Breast epithelium (tissue), 4 donors: ENCODE measurements at regions not wholly inside any gene's neighbourhood (a gene's known extent, or its start where the extent isn't known, plus 50 kb on each side); places are given as distances from the start of the nearest gene placed in this dataset.

Source experiments
- DNase-seq, 2 donors: peaks; one replicate each; pipeline ENCODE4 v3.0.0-alpha.2; 2019; ENCODE audit warnings: low spot score in 2 of 2
- H3K27ac ChIP-seq, 2 donors: fragments of 200-600 bp; sonication (generic) in 1 of 2; one replicate each; pipeline ENCODE4 v1.5.1; 2016 to 2019; ENCODE audit warnings: mild to moderate bottlenecking in 1 of 2
- H3K27me3 ChIP-seq, 2 donors: fragments of 200-600 bp; sonication (generic) in 1 of 2; one replicate each; pipeline versions ENCODE4 v1.5.1 to v1.6.0; 2017 to 2019; ENCODE audit warnings: control low read depth in 1 of 2, mild to moderate bottlenecking in 1 of 2
- H3K36me3 ChIP-seq: fragments of 200-600 bp; one replicate; pipeline ENCODE4 v1.5.1; 2019
- H3K4me1 ChIP-seq, 2 donors: fragments of 200-600 bp; sonication (generic); one replicate each; pipeline ENCODE4 v1.5.1; 2016 to 2019; ENCODE audit warnings: control low read depth in 1 of 2
- H3K4me3 ChIP-seq, 3 donors: fragments of 200-600 bp; sonication (generic); 1 replicate in 2 of 3; 2 replicates in 1 of 3; pipeline ENCODE4 v1.5.1; 2016 to 2019; ENCODE audit warnings: mild to moderate bottlenecking in 3 of 3, moderate library complexity in 2 of 3
- H3K9me3 ChIP-seq, 2 donors: fragments of 200-600 bp; sonication (generic) in 1 of 2; one replicate each; pipeline ENCODE4 v1.5.1; 2016 to 2019; ENCODE audit warnings: control low read depth in 1 of 2
- POLR2A ChIP-seq: fragments of 450-650 bp; IDR thresholded peaks from one replicate; pipeline ENCODE4 v1.6.1; 2016; ENCODE audit warnings: antibody characterized with exemption, mild to moderate bottlenecking, moderate library complexity
- POLR2AphosphoS5 ChIP-seq, 3 donors: sonication (generic); formaldehyde crosslinking; IDR thresholded peaks; one replicate each; pipeline ENCODE4 v1.6.1; 2017; ENCODE audit warnings: antibody characterized with exemption in 3 of 3
- intact Hi-C: fragments of 100-400 bp; cut with DNase I; formaldehyde crosslinking; loops from one replicate; pipeline ENCODE4 v1.15.1; 2023; ENCODE audit warnings: low total_unique reads
- TF ChIP-seq, protein P1 (sequence below), 3 donors: fragments of 450-650 bp; IDR thresholded peaks; one replicate each; pipeline ENCODE4 v1.5.1; 2016 to 2017; ENCODE audit warnings: antibody characterized with exemption in 3 of 3, mild to moderate bottlenecking in 3 of 3, moderate library complexity in 3 of 3

GRCh38 chr2:118569876-118570535, 277.4 kb downstream of the EN1 start:
- Histone ChIP-seq H3K4me3 (no peak overlapping the region), H3K4me1 (no peaks in the 10 kb centered on the region), H3K27ac (no peak overlapping the region), H3K9me3 (no peaks in the 10 kb centered on the region), H3K36me3 (no peaks in the 10 kb centered on the region), H3K27me3 (no peaks in the 10 kb centered on the region)
- TF ChIP-seq, protein P1, sequence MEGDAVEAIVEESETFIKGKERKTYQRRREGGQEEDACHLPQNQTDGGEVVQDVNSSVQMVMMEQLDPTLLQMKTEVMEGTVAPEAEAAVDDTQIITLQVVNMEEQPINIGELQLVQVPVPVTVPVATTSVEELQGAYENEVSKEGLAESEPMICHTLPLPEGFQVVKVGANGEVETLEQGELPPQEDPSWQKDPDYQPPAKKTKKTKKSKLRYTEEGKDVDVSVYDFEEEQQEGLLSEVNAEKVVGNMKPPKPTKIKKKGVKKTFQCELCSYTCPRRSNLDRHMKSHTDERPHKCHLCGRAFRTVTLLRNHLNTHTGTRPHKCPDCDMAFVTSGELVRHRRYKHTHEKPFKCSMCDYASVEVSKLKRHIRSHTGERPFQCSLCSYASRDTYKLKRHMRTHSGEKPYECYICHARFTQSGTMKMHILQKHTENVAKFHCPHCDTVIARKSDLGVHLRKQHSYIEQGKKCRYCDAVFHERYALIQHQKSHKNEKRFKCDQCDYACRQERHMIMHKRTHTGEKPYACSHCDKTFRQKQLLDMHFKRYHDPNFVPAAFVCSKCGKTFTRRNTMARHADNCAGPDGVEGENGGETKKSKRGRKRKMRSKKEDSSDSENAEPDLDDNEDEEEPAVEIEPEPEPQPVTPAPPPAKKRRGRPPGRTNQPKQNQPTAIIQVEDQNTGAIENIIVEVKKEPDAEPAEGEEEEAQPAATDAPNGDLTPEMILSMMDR (IDR thresholded peaks at IDR 0.05) = no peak
- TF ChIP-seq POLR2A = no peak
- TF ChIP-seq POLR2AphosphoS5 (IDR thresholded peaks at IDR 0.05) = no peak
- DNase-seq = no peak
- intact Hi-C loops = no loop called here

- TF ChIP-seq, protein P1 (IDR thresholded peaks at IDR 0.05) = no peak
- TF ChIP-seq POLR2A (no peak), POLR2AphosphoS5 (IDR thresholded peaks at IDR 0.05) (no peak)
- no peaks in the 10 kb centered on the region for H3K36me3 ChIP-seq
- no peaks in the 10 kb centered on the region for H3K27me3 ChIP-seq
- no peak for DNase-seq
- intact Hi-C loops = no loop called here
- H3K27ac ChIP-seq = no peak overlapping the region
- no peak overlapping the region for H3K4me3 ChIP-seq
- H3K9me3 ChIP-seq = no peaks in the 10 kb centered on the region
- H3K4me1 ChIP-seq = no peaks in the 10 kb centered on the region
These were observed 278.7 kb downstream of the EN1 start for GRCh38 chr2:118568700-118569099.

GRCh38 chr2:118565786-118566540, 281.5 kb downstream of the EN1 start:
- no peak for DNase-seq
- TF ChIP-seq POLR2A = no peak
- TF ChIP-seq POLR2AphosphoS5 (IDR thresholded peaks at IDR 0.05) = no peak
- TF ChIP-seq, protein P1 (IDR thresholded peaks at IDR 0.05) = no peak
- no peak overlapping the region for H3K4me3 ChIP-seq
- H3K27me3 ChIP-seq = no peaks in the 10 kb centered on the region
- H3K9me3 ChIP-seq = no peaks in the 10 kb centered on the region
- H3K36me3 ChIP-seq = no peaks in the 10 kb centered on the region
- no peak overlapping the region for H3K27ac ChIP-seq
- intact Hi-C loops = no loop called here
- H3K4me1 ChIP-seq = no peaks in the 10 kb centered on the region

- no peak for TF ChIP-seq POLR2A
- no peak for TF ChIP-seq POLR2AphosphoS5 (IDR thresholded peaks at IDR 0.05)
- TF ChIP-seq, protein P1 (IDR thresholded peaks at IDR 0.05) = no peak
- H3K36me3 ChIP-seq = no peaks in the 10 kb centered on the region
- no peak overlapping the region for H3K4me3 ChIP-seq
- DNase-seq = no peak
- H3K27ac ChIP-seq = no peak overlapping the region
- H3K9me3 ChIP-seq = no peaks in the 10 kb centered on the region
- intact Hi-C loops = no loop called here
- no peaks in the 10 kb centered on the region for H3K4me1 ChIP-seq
- H3K27me3 ChIP-seq = no peaks in the 10 kb centered on the region
These were observed 282.1 kb downstream of the EN1 start for GRCh38 chr2:118565301-118565700.

GRCh38 chr2:118562144-118562543, 285.3 kb downstream of the EN1 start:
- Histone ChIP-seq H3K4me3 (no peak overlapping the region), H3K27me3 (no peaks in the 10 kb centered on the region), H3K36me3 (no peaks in the 10 kb centered on the region), H3K27ac (no peak overlapping the region), H3K9me3 (no peaks in the 10 kb centered on the region), H3K4me1 (no peaks in the 10 kb centered on the region)
- DNase-seq = no peak
- intact Hi-C loops = no loop called here
- TF ChIP-seq, protein P1 (IDR thresholded peaks at IDR 0.05) = no peak
- no peak for TF ChIP-seq POLR2A
- no peak for TF ChIP-seq POLR2AphosphoS5 (IDR thresholded peaks at IDR 0.05)
